GM19025 (cell line): ENCODE measurements at regions not wholly inside any gene's neighbourhood (a gene's known extent, or its start where the extent isn't known, plus 50 kb on each side); places are given as distances from the start of the nearest gene placed in this dataset.
"Not testable (repeated sequence)": the region's sequence is repeated elsewhere in the genome, so short reads cannot be mapped to it uniquely, and the experiment has no call there.

Experiments used
- ATAC-seq: cut with Tn5 transposase; IDR thresholded peaks from one replicate; pipeline ENCODE4 v1.9.1; 2021; ENCODE audit warnings: mild to moderate bottlenecking, low read depth, moderate library complexity; ENCODE audit not compliant: unreplicated experiment

DNA sequence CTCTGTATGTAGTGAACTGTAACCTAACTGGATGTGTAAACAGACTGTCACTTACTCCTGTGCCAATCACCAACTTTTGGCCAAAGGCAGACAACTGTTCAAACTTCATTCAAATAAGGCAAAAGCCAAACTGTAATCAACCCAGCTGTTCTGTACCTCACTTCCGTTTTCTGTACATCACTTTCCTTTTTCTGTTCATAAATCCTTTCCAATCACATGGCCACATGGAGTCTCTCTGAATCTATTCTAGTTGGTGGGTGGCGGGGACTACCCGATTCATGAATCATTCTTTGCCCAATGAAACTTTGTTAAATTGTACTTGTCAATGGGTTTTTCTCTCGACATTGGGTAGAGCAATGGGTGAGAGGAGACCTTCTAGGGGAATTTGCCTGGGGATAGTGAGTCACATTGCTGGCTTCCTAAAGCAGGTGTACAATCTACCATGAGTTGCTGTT lies 178.3 kb upstream of the RFC3 start:
- ATAC-seq = peak; percentile 87

DNA sequence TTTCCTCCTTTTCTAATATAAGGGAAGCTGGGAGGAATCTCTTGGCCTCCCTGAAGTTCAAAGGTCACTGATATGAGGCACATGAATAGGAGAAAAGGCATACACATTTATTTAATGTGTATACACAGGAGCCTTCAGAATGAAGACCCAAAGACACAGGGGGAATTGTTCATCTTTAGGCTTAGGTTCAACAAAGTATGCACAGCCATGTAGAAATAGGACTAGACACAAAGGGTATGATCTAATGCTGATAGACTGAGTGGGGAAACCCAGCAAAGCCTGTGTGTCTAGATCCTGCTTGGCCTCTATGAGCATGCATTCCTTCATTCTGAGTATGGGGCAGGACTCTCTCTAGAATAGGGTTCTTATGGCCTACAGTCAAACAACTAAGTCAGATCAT lies 177.1 kb upstream of the RFC3 start:
- ATAC-seq = no peak

DNA sequence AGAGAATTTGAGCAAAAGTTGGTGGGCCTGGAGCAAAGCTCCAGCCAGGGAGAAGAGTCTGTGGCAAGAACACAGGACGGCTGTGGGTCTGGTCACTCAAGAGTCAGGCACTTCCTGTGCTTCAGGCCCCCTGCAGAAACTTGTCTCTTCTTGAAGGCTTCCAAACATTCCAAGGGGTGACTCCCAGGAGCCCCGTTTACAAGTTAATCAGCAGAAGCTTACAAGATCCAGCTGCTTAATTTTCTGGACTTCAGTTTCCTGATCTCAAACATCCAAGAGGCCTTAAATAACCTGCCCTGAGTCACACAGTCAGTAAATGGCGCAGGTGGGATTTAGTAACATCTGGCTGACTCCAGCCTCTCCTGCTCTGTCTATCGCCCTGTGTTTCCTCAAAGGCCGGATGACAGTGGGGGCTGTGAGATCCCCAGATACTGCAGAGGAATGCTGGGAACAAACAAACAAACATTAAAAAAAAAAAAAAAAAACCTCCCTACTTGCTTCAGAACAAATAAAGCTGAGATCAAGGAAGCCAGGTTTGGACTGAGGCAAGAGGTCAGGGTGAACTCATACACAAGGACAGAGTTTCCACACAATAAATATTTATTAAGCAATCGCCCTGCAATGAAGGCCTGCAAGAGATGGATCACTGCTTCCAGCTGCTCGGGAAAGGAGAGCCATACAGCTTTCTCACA lies 175.4 kb upstream of the RFC3 start:
- no peak for ATAC-seq

DNA sequence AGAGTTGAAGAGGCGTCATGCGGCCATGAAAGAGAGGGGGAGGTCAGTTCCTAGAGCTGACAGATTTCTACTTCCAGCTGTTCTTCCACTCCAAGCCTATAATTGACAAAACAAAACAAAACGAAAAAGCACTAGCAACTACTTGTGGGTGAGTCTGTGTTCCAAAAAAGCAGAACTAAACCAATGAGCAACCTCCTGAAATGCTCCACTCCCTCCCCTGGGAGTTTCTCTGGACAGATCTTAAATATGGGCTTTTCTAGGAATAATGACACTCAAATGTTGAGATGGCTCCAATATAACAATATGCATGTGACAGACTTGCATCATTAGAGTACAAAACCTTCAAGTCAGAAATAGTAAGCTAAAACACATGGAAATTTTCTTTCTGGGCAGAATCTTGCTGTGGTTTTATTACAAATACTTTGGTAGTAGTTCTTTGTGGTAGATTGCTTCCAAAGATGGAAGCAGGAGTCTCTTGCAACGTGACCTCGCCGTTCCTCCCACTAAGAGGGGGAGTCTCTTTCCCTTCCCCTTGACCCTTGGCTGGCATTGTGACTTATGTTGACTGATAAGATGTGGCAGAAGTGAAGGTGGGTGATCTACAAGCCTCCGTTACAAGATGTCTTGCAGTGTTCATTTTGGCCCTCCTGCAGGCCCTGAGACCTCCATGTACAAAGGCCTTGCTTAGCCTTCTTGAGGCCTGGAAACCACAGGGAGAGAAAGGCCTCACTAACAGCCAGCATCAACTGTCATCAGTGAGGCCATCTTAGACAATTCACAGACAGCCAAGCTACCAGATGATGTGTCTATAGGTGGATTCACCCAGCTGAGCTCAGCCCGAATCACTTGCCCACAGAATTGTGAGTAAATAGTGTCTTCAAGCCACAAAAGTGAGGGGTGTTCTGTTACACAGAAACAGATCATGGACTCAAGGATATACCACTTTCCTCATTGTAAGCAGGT lies 173.1 kb upstream of the RFC3 start:
- no peak for ATAC-seq

DNA sequence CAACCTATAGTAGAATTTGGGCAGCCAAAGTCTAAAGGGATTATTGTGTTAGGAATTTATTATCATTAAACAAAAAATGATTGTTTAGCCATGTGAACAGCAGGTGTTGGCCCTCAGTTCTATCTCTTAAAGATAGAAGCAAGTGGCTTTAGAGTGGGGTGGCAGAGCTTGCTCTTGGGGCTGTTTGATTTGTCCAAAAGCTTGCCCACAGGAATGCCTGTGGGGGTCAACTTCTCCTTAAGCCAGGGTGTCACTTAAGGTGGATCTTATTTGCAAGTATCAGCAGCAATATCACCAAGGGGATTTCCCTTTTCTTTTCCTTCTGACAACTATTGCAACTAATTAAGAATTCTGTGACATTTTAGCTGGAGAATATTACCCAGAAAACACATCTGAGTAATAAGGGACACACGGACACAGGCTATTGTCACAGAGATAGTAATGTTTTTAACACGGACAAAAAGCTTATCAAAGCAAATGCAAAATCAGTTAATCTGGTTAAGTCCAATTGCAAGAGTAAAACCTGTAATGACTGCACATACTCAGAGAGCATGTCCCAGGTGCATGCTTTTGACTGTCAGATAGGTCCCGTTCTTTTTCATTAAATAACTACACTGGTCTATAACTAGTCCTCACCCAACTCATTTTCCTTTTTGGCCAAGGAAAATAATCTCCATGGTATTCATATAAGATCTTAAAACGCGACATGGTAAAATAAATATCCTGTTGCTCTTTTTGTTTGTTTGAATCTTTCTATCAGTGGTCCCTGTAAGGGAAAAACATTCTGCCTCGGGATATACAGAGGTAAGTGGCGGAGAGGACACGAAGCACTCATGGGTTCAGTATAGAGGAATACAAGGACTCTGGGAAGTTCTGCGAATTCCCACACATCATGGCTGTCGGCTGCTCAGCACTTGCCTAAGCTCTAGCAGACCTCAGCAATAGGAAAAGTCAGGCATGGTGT lies 172.1 kb upstream of the RFC3 start:
- no peak for ATAC-seq

DNA sequence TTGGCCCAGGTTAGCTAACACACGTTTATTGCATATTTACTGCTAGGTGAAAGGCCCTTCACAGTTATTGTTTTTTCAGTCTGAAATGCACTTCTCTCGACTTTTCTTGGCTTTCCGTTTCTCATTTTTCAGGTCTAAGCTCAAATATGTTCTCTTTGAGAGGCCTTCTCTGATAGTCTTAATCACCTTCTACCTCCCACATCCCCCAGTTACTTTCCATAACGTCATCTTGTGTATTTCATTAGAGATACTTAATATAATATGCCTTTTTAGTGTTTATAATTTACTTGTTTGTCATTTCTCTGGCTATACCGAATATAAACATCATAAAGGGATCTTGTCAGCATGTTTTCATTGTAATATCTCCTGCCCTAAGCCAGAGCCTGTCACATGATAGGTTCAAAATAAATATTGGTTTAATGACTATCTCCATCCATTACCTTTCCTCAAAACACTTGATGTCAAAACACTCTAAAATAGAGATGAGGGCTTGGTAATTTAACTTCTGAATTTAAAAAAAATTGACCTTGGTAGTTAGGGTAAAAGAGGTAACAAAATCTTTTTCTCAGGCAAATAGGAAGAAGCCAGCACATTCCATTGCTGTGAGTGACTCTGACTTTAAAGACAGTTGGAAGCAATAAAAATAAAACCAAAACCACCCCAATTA lies 168.6 kb upstream of the RFC3 start:
- ATAC-seq = no peak

DNA sequence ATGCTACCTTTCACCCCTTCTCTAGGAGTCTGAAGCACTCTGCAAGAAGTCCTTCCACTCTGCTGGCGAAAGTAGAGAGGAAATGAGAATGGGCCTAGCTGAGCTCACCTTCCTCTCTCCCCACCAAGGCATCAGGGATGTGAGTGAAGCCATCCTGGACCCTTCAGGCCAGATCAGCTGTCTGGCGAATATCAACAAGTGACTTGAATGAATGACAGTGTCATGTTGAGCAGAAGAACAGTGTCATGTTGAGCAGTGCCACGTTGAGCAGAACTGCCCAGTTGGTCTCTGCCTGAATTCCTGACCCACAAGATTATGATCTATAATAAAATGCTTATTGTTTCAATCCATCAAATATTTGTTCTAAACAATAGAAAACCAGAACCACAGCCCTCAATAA lies 166.2 kb upstream of the RFC3 start:
- ATAC-seq = no peak

DNA sequence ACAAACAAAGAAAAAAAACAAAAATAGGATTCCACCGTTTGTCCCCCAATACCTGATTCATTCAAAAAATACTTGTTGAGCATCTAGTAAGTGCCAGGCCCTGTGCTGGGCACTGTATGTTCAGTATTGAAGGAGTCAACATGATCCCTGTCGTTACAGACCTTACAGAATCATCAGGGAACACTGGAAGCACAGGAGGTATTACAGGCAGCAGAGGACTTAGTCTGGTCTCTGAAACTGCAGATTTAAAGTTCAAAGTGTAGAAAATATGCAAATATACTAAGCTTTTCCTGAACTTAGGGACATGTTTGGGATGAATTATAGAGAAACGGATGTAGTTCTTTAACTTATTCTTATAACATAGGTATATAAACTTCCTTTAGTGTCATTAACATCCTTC lies 160.7 kb upstream of the RFC3 start:
- ATAC-seq = no peak

DNA sequence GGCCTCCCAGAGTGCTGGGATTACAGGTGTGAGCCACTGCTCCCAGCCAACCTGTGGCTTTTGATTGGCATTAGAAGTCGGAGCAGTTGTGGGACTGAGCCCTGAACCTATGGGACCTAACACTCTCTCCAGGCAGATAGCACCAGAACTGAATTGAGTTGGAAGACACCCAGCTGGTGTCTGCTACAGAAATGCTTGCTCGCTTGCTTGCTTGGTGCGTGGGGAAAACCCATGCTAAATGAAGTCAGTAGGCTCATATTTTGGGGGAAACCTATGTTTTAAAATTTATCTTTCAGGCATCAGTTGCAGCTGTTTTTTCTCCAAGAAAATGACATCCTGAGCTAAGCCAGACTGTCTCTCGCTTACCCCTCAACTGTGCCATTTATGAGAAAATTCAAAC lies 158.5 kb upstream of the RFC3 start:
- no peak for ATAC-seq

DNA sequence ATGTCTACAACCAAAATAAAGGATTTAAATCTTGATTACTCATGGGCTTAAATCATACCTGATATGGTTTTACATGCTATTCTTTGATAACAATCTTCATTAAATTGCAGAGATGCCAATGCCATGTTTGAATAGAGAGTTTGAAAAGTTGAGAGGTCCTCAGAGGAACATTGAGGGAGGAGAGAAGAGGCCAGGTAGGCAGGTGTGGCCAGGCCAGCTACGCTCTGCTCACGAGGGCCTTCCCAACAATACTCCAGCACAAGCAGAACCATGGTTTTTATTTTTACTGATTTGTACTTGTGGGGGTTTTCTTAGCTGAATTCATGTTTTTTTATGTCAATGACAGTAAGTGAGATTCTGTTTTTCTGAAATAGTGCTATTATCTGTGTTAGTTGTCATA lies 158.1 kb upstream of the RFC3 start:
- no peak for ATAC-seq

DNA sequence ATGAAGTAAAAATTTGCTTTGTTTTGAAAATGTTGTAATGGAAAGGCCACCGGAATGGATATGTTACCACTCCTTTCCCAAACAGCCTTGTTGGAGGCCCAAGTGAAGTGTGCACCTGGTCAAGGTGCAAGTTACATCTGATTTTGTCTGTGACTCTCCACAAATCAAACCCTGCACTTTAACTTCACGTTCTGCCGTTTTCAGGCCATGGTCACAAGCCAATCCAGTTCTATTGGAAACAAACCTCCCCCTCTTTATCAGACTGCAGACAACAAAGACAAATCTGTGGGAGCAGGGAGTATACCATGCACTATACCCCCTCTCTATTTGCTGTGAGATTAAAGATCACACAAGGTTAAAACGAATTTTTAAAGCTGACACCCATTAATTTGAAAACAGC lies 155.6 kb upstream of the RFC3 start:
- ATAC-seq = no peak

DNA sequence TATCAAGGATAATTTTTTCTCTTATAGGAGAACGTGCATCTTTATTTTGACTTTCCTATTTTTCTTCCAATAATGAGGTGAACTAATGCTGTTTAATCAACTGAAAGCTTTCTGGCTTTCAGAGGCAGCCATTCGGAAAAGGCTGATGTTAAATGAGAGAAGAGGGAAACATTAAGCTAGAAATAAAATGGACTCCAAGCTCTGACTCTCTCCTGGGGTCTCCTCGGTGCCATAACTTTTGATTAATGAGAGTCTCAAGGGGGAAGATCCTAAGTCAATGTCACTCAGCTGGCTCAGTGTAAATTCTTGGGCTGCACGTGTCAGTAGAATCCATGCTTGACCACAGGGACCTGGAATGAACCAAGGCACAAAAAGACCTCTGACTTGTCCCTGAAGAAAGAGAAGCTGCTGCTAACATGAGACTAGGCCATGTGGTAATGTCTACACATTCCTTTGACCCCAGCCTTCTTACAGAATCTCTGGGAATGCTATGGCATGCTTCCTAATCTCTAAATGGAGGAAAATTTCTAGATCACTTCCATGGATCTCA lies 152.2 kb upstream of the RFC3 start:
- ATAC-seq = no peak

DNA sequence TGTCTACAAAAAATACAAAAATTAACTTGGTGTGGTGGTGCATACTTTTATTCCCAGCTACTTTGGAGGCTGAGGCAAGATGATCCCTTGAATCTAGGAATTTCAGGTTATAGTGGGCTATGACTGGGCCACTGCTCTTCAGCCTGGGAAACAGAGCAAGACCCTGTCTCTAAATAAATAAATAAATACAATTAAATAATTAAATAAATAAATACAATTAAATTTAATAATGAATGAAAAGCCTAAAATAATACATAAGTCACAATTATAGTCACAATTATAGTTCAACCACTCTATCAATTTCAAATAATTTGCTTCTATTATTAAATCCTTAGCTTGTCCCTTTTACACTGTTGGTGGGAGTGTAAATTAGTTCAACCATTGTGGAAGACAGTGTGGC lies 146.4 kb upstream of the RFC3 start:
- no peak for ATAC-seq

DNA sequence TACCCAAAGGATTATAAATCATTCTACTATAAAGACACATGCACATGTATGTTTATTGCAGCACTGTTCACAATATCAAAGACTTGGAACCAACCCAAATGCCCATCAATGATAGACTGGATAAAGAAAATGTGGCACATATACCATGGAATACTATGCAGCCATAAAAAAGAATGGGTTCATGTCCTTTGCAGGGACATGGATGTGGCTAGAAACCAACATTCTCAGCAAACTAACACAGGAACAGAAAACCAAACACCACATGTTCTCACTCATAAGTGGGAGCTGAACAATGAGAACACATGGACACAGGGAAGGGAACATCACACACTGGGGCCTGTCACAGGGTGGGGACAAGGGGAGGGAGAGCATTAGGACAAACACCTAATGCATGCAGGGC lies 145.9 kb upstream of the RFC3 start:
- ATAC-seq = not testable (repeated sequence)

DNA sequence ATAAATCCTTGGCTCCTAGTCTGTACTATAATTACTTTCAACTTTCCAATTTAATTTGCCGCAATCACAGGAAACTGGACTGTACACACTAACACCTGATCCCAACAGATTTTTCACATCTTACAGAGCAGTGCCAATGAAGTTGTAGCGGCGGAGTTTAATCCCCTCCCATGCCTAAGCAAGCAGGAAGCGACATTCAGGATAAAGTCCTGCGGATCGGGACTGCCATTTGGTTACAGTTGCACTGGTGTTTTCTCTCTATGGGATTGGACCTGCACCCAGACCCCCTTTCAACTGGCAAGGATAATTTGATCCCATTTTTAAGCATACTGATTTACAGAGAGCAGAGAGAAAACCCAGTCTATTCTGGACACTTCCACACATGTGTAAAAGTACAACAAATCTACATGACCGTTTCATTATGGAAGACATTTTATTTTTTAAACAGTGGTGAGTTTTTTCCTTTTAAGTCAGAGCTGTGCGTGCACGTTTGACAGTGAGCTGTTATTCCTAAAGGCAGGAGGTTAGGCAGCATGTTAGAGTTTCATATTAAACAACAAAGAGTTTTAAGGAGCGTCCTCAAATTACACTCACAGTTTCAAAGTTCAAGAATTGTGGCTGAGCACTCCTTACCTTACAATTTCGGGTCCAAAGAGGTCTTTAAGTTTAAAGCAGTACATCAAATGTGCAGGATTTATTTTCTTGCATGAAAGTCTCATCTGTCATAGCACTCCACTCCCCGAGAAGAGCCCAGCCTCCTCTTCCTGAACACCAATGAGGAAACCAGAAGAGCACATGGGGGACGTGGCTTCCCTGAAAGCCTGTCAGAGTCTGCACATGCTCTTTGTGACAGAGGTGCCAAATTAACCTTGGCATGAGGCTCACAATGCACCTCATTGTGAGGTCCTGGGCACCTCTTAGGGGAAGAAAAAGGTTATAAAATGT lies 141.6 kb upstream of the RFC3 start:
- no peak for ATAC-seq

DNA sequence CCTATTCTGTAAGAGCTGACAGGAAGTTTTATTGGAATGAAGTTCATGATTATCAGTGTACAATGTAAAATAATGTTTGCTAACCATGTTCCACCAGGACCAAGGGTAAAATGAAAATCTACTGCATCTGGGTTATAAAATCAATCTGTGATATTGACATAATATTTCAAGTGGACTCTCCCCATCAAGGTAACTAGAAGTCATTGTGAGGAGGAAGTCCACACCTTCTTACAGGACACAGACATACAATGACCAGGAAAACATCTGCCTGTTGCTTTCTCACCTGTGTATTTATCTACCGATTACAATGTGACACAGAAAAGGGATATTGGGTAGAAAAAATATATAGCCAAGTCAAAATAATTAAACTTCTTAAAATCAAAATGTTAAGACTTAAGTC lies 140.7 kb upstream of the RFC3 start:
- ATAC-seq = no peak

DNA sequence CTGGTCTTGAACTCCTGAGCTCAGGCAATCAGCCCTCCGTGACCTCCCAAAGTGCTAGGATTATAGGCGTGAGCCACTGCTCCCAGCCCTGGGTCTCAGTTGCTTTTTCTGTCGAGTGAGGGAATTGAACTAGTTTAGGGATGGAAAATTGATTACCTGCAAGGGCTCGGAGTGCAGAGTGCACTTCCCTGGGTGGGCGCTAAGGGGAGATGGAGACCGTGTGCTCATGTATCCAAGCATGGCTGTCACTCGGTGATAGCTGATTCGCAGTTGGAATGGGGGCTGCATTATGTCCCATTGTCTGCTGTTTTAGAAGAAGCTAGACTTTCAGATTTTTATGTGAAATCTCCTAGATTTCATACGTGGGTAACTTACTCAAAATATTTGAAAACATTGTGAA lies 139.9 kb upstream of the RFC3 start:
- ATAC-seq = no peak

DNA sequence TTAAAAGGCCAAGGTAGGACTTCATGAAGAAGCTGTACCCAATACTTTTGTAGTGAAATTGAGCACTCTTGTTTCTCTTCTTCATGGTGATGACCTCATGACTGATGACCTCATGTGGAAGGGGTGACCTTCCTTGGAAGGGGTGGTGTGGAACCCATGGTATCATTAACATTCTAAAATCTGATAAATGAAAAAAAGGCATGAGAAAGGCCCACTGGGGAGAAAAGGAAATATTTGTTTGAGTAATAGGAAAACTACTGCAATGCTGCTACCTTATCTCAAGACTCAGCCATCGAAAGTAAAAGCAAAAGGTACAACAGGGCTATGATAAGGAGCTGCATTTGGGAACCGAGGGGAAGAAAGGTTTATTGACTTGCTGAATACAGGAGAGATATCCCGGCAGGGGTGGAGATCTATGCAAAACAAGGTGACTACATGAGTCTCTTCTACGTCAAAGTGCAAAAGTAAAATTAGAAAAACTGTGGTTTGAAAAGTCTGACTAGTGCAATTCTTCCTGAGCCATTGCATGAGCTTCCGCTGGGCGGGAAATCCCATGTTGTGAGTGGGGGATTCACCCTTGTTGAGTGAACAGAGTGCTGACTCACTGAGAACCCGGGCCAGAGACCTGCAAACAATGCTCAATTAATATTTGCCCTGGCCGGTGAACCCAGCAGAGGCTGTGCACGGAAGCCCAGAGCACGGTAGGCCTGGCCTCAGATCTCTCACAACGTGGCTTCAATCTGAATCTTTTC lies 138.9 kb upstream of the RFC3 start:
- peak; percentile 91 for ATAC-seq
